H1 (cell line): ENCODE measurements at regions not wholly inside any gene's neighbourhood (a gene's known extent, or its start where the extent isn't known, plus 50 kb on each side); places are given as distances from the start of the nearest gene placed in this dataset.

Experiments used
- BRCA1 ChIP-seq: IDR thresholded peaks from 2 replicates; pipeline ENCODE4 v1.6.1; 2012; ENCODE audit warnings: low read depth, low read length, improper control_type of control experiment
- CHD7 ChIP-seq: fragments of 300-600 bp; sonication (generic); IDR thresholded peaks from 2 replicates; pipeline ENCODE4 v1.7.1; 2012; ENCODE audit warnings: low read length, moderate library complexity, mild to moderate bottlenecking, inconsistent platforms; ENCODE audit not compliant: insufficient replicate concordance
- EZH2 ChIP-seq: fragments of 200-600 bp; sonication (generic); IDR thresholded peaks from 2 replicates; pipeline ENCODE4 v1.7.1; 2012; ENCODE audit warnings: low read depth, mild to moderate bottlenecking, moderate library complexity, low read length, inconsistent platforms; ENCODE audit not compliant: severe bottlenecking
- HDAC2 ChIP-seq, 2 experiments: fragments of 300-600 bp in 1 of 2; sonication (generic) in 1 of 2; IDR thresholded peaks; 2 replicates each; pipeline ENCODE4 v1.6.1; 2011 to 2012; ENCODE audit warnings: low read depth in 2 of 2, low read length in 2 of 2, mild to moderate bottlenecking in 2 of 2, moderate library complexity in 2 of 2, borderline replicate concordance in 1 of 2, inconsistent platforms in 1 of 2
- JUN ChIP-seq: IDR thresholded peaks from 2 replicates; pipeline ENCODE4 v1.6.1; 2011; ENCODE audit warnings: low read depth, mild to moderate bottlenecking, improper control_type of control experiment, low read length
- JUND ChIP-seq: IDR thresholded peaks from 2 replicates; pipeline ENCODE4 v1.6.1; 2011; ENCODE audit warnings: mild to moderate bottlenecking, improper control_type of control experiment, low read length
- KDM5A ChIP-seq: fragments of 200-600 bp; IDR thresholded peaks from 2 replicates; pipeline ENCODE4 v1.7.1; 2012; ENCODE audit warnings: mild to moderate bottlenecking, low read length, inconsistent platforms, mixed read lengths
- SIN3A ChIP-seq, 2 experiments: IDR thresholded peaks in 1 of 2; conservative IDR thresholded peaks in 1 of 2; 2 replicates each; pipeline ENCODE4 v1.6.1; 2011 to 2012; ENCODE audit warnings: low read length in 2 of 2, improper control_type of control experiment in 1 of 2, low read depth in 1 of 2, mild to moderate bottlenecking in 1 of 2
- SUZ12 ChIP-seq: fragments of 200-600 bp; sonication (generic); IDR thresholded peaks from 2 replicates; pipeline ENCODE4 v1.6.1; 2012; ENCODE audit warnings: mild to moderate bottlenecking, inconsistent platforms, low read length, moderate library complexity, mixed read lengths
- USF2 ChIP-seq: IDR thresholded peaks from 2 replicates; pipeline ENCODE4 v1.6.1; 2011; ENCODE audit warnings: low read length, improper control_type of control experiment

GRCh38 chr16:85248857-85249256 is 136.6 kb upstream of the CIBAR2 start (continued):
- TF ChIP-seq CHD7 (no peak), JUND (no peak), HDAC2 (IDR thresholded peaks at IDR 0.05; ENCODE audit: borderline replicate concordance in 1 of 2, low read depth in 2 of 2, low read length in 2 of 2) (no peak), SIN3A (conservative IDR thresholded peaks at IDR 0.05 in 1 of 2, IDR thresholded peaks at IDR 0.05 in 1 of 2; ENCODE audit: low read depth in 1 of 2, low read length in 2 of 2) (no peak), EZH2 (no peak), SUZ12 (no peak), USF2 (no peak), JUN (no peak), BRCA1 (no peak), KDM5A (no peak)
